GM19328 (cell line): ENCODE measurements at regions not wholly inside any gene's neighbourhood (a gene's known extent, or its start where the extent isn't known, plus 50 kb on each side); places are given as distances from the start of the nearest gene placed in this dataset.
"Not testable (repeated sequence)": the region's sequence is repeated elsewhere in the genome, so short reads cannot be mapped to it uniquely, and the experiment has no call there.

Experiments
- ATAC-seq: cut with Tn5 transposase; IDR thresholded peaks from one replicate; pipeline ENCODE4 v1.9.1; 2021; ENCODE audit warnings: mild to moderate bottlenecking, moderate library complexity; ENCODE audit not compliant: unreplicated experiment

DNA sequence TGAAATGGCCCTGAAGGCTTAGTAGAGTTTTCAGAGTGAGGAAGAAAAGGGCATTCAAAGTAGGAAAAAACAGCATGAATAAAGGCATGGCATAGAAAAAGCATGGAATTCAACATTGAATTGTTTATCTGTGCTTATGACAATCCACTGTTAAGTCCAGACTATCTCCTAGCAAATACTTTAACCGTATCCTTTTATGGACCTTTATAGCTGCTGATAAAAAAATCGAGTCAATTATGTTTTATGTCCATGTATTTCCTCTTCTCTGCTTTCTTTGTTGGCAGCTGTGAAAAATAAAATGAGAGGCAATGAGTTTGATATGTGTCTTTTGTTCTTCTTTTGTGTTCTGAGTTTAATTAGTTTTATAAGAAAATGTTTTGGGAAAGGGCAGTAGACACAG lies 70.4 kb downstream of the TDRD15 start:
- no peak for ATAC-seq

DNA sequence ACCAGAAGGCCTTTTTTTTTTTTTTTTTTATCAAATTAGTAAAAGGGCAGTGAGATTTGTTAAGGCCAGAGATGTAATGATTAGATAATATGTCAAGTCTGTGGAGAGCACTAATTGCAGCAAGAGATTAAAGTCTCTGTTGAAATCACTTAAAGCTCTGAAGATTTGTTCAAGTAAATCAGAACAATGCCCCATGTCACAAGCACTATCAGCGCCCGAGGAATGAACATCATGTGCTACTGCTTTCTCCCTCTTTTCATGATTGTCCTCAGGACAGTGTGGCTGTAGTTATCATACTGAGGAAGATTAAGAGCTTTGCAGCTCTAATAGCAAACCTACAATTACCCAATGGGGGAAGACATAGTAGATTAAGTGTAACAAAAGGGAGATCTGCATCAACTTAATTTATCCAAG lies 71.1 kb downstream of the TDRD15 start:
- ATAC-seq, result no peak

DNA sequence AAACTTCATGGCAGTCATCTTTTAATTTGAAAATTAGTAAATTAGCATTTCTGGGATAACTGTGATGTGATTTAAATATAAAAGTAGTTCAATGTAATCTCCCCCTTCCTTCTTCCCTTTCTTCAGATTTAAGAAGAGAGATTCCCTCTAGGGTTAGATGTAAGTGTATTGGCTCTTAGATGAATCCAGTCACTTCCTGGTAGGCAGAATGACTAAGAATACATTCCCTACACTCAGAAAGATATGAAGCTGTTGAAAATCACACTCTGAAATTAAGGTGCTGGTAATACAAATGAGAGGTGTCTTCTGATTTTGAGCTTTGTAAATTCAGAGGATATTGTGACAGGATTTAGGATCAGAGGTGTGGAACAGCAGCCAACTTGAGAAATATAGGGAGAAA lies 71.6 kb downstream of the TDRD15 start:
- no peak for ATAC-seq

DNA sequence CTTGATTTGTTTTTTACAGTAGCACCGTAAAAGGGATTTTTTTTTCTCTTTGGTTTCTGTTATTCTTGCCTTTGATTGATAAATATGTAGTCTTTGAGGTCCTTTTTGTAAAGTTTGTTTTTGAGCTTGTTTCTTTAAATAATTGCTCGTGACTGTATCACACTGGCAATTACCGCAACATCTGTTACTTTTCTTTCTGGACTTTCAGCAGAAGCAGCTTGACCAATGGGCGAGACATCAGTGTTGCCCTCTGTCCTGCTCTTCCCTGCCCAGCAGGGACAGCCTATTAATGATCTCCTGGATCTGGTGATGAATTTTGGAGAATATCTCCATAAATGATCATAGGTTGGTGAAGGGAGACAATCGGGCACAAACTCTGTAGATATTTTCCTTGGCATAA lies 74.9 kb downstream of the TDRD15 start:
- ATAC-seq, result no peak

DNA sequence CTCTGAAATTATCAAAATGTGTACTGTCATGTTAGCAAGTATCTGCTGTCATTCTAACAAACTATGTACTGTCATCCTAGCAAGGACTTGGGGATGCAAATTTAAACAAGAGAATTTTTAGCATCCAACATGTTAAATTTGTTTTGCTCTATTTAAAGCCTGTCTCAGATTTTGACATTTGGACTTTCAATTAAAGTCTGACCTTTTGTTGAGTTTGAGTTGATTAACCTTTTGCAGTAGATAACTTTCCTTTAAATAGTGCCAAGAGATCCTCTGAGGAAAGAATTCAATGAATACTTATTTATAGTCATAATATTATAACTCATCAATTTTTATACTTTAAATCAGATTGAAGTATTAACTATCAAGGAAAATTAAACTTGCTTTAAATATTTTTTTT lies 80.2 kb downstream of the TDRD15 start:
- no peak for ATAC-seq

DNA sequence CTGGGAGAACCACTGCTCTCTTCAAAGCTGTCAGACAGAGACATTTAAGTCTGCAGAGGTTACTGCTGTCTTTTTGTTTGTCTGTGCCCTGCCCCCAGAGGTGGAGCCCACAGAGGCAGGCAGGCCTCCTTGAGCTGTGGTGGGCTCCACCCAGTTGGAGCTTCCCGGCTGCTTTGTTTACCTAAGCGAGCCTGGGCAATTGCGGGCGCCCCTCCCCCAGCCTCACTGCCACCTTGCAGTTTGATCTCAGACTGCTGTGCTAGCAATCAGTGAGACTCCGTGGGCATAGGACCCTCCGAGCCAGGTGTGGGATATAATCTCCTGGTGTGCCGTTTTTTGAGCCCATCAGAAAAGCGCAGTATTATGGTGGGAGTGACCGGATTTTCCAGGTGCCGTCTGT lies 90.3 kb downstream of the TDRD15 start:
- not testable (repeated sequence) for ATAC-seq

DNA sequence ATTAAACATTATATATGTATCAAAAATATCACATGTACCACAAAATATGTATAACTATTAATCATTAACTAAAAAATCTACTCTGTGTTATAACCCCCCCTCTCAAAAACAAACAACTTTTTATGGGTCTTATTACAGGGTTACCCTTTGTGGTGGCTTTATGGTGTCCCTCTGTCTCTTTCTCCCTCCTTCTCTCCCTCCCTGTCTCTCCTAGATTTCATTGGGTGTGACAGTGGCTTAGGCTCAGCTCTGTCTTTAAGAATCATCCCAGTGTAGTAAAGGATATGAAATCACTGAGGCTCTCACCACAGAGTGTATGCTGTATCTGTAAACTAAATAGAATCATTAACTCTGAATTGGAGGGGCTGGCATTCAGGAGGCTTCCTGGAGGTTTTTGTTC lies 93.7 kb downstream of the TDRD15 start:
- no peak for ATAC-seq

DNA sequence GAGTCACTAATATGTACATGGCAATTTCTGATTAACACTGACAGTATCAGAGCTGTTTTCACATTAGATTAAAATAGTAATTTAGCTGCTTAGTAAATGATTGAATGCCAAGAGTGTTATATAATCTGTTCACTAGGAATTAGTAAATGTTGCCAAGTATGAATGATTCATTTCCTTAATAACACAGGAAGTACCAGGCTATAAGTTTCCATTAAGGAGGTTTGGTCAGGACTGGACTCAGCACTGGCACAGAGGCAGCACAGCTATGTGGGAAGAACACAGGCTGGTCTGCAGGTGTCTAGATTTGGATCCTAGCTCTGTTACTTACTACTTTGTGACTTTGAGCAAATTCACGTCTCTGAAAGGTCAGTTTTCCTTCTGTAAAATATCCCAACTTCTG lies 97.2 kb downstream of the TDRD15 start:
- ATAC-seq, result no peak

DNA sequence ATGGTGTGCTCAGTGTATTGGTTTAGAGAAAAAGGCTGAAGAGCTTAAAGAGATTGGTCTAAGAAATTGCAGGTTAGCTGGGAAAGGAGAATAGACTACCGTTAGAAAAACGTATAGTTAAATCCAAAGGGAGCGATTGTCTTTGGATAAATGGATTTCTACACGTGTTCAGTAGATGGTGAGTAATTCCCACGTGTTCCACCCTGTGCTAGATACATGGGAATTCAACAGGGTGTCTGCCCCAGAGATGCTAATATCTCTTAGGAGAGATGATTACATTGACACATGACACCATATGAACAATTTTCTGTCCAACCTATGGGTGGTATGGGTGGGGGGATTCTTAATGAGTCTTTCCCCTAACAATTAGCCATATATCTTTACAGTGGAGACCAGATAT lies 99.8 kb downstream of the TDRD15 start:
- no peak for ATAC-seq

DNA sequence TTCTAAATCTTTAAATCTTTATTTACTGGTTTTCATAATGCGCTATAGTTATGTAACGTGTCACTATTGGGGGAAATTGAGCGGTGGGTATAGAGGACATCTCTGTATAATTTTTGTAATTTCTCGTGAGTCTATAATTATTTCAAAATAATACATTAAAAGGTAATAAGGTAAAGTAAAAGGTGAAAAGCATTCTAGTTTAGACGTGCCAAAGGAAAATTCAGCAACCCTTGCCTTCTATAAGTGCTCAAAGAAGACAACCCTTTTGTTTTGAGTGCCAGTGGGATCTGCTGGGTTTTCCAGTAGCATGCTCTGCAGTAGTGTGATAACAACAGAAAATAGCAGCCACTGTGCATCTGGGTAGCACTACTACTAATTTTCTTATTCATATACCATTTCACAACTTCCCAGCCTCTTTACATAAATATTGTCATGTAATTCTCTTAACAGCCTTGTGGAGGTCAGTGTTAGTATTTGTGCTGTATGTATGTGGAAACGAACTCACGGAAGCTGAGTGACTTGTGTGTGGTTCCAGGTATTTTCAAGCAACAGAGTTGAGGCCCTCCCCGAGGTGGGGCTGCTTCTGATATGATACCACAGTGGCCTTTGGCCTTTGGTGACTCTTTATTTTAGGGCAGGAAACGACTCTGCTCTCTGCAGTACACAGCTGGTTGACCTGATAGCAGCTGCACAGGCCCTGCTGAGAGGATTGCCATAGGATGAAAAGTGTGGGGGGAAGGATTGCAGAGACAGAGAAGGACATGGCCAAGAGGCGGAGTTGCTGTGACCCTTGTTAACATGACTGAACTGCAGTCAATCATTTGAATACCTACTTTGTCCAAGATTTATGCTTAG lies 104.5 kb downstream of the TDRD15 start:
- no peak for ATAC-seq

DNA sequence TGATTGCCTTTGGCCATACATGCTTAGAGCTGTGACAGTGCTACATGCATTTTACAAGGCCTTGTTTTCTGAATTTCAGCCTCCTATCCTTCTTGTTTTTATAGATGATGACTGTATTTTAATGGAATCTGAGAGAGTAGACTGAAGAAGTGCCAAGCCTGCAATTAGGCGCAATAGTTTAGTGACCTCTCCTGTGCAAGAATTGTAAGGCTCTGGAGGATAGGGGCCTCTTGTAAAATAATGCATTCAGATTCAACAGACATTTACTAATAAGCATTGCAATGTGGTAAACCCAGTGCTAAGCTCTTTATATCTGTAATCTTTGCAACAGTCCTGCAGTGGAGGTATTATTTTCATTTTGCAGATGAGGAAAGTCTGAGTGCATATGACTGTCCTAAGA lies 105.5 kb downstream of the TDRD15 start:
- ATAC-seq, result no peak

DNA sequence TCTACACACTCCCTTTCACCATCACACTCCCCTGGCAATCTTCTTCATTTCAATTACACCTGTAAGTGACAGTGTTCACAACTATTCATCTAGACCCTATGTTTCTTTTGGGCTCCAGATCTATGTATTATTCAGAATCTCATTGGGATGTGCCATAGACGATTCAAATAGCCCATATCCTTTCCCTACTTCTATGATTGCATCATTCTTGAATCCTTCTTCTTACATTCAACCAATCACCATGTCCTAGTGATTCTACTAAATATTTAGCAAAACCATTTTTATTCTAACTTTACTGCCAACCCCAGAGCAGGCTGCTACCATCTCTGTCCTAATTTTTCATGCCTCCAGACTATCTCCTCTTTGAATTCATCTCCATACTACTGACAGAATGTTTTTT lies 106.4 kb downstream of the TDRD15 start:
- no peak for ATAC-seq

DNA sequence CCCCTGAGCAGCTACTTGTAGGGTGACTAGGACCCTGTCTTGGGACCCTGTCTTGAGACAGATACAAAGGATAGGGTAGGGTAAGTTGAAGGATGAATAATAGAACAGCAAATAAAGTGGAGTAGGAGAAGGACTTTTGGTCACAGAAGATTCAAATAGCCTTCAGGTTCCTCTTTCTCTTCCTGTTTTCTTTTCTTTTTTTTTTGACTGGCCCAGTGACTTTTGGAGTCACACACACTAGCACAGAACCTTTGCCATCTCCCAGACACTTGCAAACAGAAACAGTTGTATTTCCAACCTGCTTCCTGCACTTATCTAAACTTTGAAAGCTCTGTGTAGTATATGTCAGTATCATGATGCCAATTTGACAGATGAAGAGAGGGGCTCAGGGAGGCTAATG lies 108.2 kb downstream of the TDRD15 start:
- ATAC-seq, result no peak

DNA sequence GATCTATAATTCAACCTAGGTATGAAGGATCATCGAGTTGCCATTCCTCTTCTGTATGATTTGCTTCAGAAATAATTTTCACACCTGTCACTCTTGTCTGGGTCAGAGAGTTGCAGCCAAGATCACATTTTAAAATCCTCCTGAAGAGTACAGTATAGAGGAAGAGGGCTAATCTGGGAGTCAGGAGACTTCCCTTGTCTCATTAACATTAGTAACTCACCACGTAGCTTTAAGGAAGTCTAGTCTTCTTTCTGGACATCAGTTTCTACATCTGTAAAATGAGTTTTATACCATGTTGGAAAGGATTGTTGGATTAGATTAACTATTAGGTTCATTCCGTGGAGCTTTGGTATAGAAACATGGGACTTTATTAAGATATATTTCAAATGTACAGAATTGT lies 109.4 kb downstream of the TDRD15 start:
- no peak for ATAC-seq

DNA sequence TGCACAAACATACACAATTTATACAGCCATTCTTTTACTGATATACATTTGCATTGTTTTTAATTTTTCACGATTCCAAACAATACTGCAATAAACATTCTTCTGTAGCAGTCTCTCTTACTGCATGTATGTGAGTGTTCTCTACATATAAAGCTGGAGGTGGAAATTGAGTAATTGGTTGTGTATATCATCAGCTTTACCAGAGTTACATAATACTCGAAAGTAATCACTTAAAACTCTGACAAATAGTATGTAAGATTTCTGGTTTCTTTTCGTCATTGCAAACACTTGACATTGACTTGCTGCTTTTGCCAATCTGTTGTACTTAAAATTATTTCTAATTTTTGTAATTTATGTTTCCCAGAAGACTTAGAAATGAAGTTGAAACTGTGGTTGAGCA lies 110.2 kb downstream of the TDRD15 start:
- no peak for ATAC-seq

DNA sequence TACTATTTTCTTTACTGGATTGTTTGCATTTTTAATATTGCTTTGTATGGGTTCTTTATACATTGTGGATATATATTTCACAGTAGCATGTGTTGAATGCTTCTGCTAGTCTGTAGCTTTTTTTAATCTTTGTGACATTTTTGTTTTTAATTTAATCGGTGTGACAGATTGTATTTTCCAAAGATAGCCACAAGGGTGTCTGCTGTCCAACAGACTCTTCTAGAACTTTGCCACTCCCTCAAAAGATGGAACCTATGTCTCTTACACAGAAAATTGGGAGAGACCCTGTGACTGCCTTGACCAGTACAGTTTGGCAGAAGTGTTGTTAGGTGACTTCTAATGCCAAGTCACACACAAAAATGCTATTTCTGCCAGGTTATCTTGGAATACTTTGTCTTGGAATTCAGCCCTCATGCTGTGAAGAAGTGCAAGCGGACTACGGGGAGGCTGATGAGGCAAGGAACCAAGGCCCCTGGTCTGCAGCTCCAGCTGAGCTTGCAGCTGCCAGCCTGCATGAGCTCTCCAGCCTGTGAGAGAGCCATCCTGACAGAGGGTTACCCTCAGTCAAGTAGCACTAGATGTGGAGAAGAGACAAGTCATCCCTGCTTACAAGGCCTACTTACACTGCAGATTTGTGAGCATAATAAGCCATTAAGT lies 110.8 kb downstream of the TDRD15 start:
- ATAC-seq, result no peak

DNA sequence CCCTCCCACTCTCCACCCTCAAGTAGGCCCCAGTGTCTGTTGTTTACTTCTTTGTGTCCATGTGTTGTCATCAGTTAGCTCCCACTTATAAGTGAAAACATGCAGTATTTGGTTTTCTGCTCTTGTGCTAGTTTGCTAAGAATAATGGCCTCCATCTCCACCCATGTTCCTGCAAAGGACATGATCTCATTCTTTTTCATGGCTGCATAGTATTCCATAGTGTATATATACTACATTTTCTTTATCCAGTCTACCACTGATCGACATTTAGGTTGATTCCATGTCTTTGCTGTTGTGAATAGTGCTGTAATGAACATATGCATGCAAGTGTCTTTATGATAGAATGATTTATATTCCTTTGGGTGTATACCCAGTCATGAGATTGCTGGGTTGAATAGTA lies 116.0 kb downstream of the TDRD15 start:
- ATAC-seq, result not testable (repeated sequence)

DNA sequence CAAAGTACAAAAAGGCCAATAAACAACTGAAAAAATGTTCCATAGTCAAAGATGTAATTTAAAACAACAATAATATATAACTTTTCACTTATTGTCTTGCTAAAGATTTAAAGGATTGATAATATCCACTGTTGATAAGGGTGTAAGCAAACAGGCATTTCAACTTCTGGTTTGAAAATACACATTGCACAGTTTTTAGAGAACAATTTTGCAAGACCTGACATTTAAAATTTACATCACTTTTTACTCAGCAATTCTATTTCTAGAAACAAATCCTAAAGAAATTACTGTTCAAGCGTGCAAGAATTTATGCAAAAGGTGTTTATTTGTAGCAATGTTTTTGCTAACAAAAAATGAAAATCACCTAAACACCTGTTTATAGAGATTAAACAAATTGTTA lies 120.4 kb downstream of the TDRD15 start:
- no peak for ATAC-seq

DNA sequence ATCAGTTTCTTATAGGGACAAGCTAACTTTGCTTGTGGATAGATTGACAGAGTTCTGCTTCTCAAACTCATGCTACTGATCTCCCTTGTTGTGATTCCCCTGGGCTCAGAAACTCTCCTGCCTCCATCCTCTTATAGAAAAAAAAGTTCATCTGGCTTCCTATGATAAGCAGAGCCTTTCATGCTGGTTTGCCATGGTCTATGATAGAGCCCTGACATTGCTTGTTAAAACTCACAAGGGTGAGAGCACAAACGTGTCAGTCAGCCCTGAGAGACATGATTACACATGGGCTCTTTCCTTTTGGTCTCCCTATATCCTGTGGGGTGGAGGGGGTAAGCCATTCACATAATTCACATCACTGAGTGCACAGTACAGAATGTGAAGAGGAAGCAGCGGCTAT lies 121.8 kb downstream of the TDRD15 start:
- ATAC-seq, result no peak

DNA sequence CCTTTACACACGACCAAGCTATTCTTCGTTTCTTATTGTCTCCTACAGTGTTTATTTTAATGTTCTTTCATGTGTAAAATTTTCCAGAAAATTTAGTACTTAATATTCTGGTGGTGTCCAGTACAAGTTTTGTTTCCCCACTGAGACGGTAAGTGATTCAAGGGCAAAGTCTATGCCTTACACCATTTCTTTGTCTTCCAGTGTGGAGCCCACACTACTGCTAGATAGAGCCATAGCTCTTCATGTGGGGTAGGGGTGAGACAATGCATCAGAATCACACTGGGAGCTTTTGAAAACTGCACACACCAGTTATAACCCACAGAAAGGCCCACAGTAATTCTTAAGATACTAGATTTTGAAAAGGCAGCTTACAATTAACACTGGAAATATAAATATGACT lies 125.6 kb downstream of the TDRD15 start:
- no peak for ATAC-seq

DNA sequence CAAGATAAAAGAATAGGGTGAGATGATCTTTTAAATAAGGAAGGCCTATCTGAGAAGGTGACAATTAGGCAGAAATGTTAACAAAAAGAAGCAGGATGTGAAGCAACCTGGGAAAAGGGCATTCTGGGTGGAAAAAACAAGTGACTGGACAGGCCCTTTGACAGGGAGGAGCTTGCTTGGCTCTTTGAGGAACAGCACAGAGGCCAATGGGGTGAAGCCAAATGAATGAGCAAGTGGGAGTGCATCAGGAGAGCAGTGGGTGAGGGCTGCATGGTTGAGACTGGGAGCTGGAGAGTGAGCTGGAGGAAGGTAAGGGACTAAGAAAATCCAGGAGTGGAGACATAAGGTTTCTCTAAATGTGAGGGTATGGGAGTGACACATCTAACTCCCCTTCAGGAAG lies 126.9 kb downstream of the TDRD15 start:
- ATAC-seq, result no peak

DNA sequence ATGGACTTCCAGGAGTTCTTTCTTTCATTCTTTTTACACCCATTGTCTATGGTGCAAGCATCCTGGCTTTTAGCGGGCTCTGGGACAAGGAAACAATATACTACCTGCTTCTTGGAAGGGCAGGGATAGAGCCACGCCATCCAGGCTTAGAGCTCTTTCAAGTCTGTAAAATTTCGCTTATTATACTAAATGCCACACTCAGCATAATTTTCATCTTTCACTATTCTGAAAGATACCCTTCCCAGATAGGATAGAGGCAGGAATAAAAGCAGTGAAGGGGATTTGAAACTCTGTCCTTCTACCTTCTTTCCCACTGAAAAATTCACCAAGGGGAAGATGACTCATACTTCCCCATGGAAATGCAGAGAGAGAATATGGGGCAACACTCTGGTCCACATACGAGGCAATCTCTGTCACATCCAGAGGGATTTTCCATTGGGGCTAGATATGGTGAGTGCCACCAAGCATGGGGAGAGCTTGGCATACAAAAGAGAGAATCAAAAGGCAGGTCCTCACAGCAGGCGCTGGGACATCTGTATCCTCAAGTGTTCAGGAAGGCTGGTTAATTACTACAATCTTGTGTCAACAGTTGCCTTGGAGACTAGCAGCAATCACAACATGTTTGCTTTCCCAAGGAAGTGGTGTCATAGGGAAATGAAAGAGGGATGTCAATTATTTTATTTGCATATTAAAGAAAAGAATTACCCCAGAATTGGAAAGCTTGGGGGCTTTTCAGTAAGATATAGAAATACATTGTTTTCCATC lies 127.6 kb downstream of the TDRD15 start:
- ATAC-seq, result no peak
